OCI-LY1 (cell line): ENCODE measurements at regions not wholly inside any gene's neighbourhood (a gene's known extent, or its start where the extent isn't known, plus 50 kb on each side); places are given as distances from the start of the nearest gene placed in this dataset.

ENCODE experiments used
- EZH2 ChIP-seq: fragments of 200-600 bp; sonication (generic), shearing (Covaris generic); IDR thresholded peaks from 2 replicates; pipeline ENCODE4 v1.8.0; 2017; ENCODE audit warnings: borderline replicate concordance, mixed run types, mild to moderate bottlenecking, antibody characterized with exemption, low read length, moderate library complexity, mixed read lengths
- TF ChIP-seq, protein P1 (sequence below): fragments of 200-600 bp; sonication (generic), shearing (Covaris generic); IDR thresholded peaks from 2 replicates; pipeline ENCODE4 v1.5.1; 2017; ENCODE audit warnings: mild to moderate bottlenecking, antibody characterized with exemption, low read length, moderate library complexity, mixed read lengths

DNA sequence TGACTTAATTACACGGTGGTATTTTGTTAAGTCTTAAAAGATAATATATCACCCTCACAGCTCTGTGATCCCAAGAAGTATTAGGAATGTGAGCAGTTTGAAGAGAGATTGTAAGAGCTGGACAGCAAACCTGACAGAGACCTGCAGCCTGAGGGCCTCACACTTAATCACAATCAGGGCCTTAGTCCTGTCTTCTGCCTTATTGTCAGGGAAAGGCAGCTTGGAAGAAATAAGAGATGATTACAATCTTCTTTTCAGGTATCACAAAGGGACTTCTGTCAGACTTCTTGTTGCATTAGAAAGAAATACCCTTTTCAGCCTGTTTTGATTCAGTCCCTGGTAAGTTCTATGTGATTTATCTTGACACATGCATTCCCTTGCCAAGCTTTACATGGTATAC is 1433.8 kb upstream of the SLC39A10 start:
- TF ChIP-seq, protein P1, sequence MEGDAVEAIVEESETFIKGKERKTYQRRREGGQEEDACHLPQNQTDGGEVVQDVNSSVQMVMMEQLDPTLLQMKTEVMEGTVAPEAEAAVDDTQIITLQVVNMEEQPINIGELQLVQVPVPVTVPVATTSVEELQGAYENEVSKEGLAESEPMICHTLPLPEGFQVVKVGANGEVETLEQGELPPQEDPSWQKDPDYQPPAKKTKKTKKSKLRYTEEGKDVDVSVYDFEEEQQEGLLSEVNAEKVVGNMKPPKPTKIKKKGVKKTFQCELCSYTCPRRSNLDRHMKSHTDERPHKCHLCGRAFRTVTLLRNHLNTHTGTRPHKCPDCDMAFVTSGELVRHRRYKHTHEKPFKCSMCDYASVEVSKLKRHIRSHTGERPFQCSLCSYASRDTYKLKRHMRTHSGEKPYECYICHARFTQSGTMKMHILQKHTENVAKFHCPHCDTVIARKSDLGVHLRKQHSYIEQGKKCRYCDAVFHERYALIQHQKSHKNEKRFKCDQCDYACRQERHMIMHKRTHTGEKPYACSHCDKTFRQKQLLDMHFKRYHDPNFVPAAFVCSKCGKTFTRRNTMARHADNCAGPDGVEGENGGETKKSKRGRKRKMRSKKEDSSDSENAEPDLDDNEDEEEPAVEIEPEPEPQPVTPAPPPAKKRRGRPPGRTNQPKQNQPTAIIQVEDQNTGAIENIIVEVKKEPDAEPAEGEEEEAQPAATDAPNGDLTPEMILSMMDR: no peak
- no peak for TF ChIP-seq EZH2
